ENCODE measurements at regions not wholly inside any gene's neighbourhood (a gene's known extent, or its start where the extent isn't known, plus 50 kb on each side); places are given as distances from the start of the nearest gene placed in this dataset.

DNA sequence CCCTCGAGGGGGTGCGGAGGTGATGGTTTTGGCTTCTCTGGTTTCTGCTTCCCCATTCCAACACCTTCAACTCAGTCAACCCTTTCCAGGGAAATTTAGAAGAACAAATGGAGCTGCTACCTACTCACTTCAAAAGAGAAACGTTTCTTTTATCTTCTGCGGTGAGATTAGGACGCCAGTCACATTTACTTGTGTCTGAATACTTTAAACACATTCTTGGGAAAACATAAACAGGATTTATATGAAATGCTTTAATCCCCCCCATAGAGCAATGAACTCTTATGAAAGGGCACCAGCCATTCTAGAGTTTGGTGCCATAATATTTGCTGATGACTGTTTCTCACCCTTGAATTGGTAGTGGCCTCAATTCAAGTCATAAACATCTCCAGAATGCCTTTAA, 253.2 kb upstream of the APCDD1 start:
- TF ChIP-seq EZH2 (IDR thresholded peaks at IDR 0.05; ENCODE audit: low read length) = no peak
- TF ChIP-seq, protein P1, sequence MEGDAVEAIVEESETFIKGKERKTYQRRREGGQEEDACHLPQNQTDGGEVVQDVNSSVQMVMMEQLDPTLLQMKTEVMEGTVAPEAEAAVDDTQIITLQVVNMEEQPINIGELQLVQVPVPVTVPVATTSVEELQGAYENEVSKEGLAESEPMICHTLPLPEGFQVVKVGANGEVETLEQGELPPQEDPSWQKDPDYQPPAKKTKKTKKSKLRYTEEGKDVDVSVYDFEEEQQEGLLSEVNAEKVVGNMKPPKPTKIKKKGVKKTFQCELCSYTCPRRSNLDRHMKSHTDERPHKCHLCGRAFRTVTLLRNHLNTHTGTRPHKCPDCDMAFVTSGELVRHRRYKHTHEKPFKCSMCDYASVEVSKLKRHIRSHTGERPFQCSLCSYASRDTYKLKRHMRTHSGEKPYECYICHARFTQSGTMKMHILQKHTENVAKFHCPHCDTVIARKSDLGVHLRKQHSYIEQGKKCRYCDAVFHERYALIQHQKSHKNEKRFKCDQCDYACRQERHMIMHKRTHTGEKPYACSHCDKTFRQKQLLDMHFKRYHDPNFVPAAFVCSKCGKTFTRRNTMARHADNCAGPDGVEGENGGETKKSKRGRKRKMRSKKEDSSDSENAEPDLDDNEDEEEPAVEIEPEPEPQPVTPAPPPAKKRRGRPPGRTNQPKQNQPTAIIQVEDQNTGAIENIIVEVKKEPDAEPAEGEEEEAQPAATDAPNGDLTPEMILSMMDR (optimal IDR thresholded peaks at IDR 0.05 in 1 of 3, IDR thresholded peaks at IDR 0.05 in 1 of 3, conservative IDR thresholded peaks at IDR 0.05 in 1 of 3; ENCODE audit: extremely low read depth in 1 of 3, insufficient read depth in 2 of 3, low read length in 3 of 3) = no peak
- no peaks in the 10 kb centered on the region for H3K9me1 ChIP-seq (ENCODE audit: control insufficient read depth, extremely low read depth, insufficient read depth, low read length)
- FAIRE-seq = no peak

DNA sequence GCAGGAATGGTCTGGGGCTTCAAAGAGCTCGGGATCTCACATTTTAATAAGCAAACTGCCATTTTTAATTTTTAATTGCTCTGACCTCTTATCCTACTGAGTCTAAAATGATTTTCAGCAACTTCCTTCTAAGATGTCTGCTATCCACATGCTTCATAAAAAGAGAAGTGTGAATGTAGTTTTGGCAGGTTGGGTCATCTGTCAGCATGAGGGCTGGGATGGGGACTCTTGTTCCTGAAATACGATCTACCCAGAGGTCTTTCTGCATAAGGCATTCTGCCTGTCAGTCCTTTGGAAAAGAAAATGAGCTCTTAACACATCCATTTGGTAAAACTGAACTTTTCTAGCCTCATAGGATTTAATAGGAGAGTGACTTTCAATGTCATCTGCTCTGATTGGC, 252.8 kb upstream of the APCDD1 start:
- DNase-seq (ENCODE audit: low read depth, low spot score) (no peak), FAIRE-seq (no peak)
- Histone ChIP-seq H3K4me1 (ENCODE audit: control insufficient read depth, extremely low read depth, insufficient read depth, low read length) (no peaks in the 10 kb centered on the region), H3K27me3 (ENCODE audit: control insufficient read depth, extremely low read depth, insufficient read depth, low read length) (no peaks in the 10 kb centered on the region), H3K9me3 (ENCODE audit: control insufficient read depth, low read depth, low read length) (no peaks in the 10 kb centered on the region), H3K27ac (ENCODE audit: control insufficient read depth, insufficient read depth, low read length) (no peak overlapping the region), H3K4me2 (ENCODE audit: control insufficient read depth, extremely low read depth, insufficient read depth, low read depth, low read length) (no peak overlapping the region), H4K20me1 (ENCODE audit: control insufficient read depth, extremely low read depth, insufficient read depth, low read length) (no peaks in the 10 kb centered on the region), H3K79me2 (ENCODE audit: control insufficient read depth, insufficient read depth, low read length) (no peaks in the 10 kb centered on the region), H3K9me1 (ENCODE audit: control insufficient read depth, extremely low read depth, insufficient read depth, low read length) (no peaks in the 10 kb centered on the region), H3K4me3 (ENCODE audit: control insufficient read depth in 2 of 3, extremely low read depth in 1 of 3, insufficient read depth in 2 of 3, low read depth in 1 of 3, low read length in 3 of 3) (no peak overlapping the region), H2AFZ (ENCODE audit: control insufficient read depth, low read length) (no peak overlapping the region), H3K36me3 (ENCODE audit: control insufficient read depth in 2 of 2, extremely low read depth in 1 of 2, insufficient read depth in 2 of 2, low read length in 2 of 2) (no peaks in the 10 kb centered on the region), H3K9ac (ENCODE audit: control insufficient read depth, extremely low read depth, insufficient read depth, low read length) (no peak overlapping the region)
- no peak for TF ChIP-seq EZH2 (IDR thresholded peaks at IDR 0.05; ENCODE audit: low read length)
- TF ChIP-seq, protein P1 (optimal IDR thresholded peaks at IDR 0.05 in 1 of 3, IDR thresholded peaks at IDR 0.05 in 1 of 3, conservative IDR thresholded peaks at IDR 0.05 in 1 of 3; ENCODE audit: extremely low read depth in 1 of 3, insufficient read depth in 2 of 3, low read length in 3 of 3) = no peak
- dilution Hi-C loops (cut with MboI; ENCODE audit: extremely low pct_ligation_motif_present, low sequenced_read_pairs) = no loop called here

More for the DNA sequence above, 253.2 kb upstream of the APCDD1 start:
- dilution Hi-C loops (cut with MboI; ENCODE audit: extremely low pct_ligation_motif_present, low sequenced_read_pairs) = no loop called here
- no peak overlapping the region for H2AFZ ChIP-seq (ENCODE audit: control insufficient read depth, low read length)
- DNase-seq (ENCODE audit: low read depth, low spot score) = no peak
- no peak overlapping the region for H3K27ac ChIP-seq (ENCODE audit: control insufficient read depth, insufficient read depth, low read length)
- no peaks in the 10 kb centered on the region for H3K36me3 ChIP-seq (ENCODE audit: control insufficient read depth in 2 of 2, extremely low read depth in 1 of 2, insufficient read depth in 2 of 2, low read length in 2 of 2)
- no peaks in the 10 kb centered on the region for H4K20me1 ChIP-seq (ENCODE audit: control insufficient read depth, extremely low read depth, insufficient read depth, low read length)
- H3K9ac ChIP-seq (ENCODE audit: control insufficient read depth, extremely low read depth, insufficient read depth, low read length) = no peak overlapping the region
- H3K27me3 ChIP-seq (ENCODE audit: control insufficient read depth, extremely low read depth, insufficient read depth, low read length) = no peaks in the 10 kb centered on the region
- no peaks in the 10 kb centered on the region for H3K4me1 ChIP-seq (ENCODE audit: control insufficient read depth, extremely low read depth, insufficient read depth, low read length)
- H3K4me2 ChIP-seq (ENCODE audit: control insufficient read depth, extremely low read depth, insufficient read depth, low read depth, low read length) = no peak overlapping the region
- no peak overlapping the region for H3K4me3 ChIP-seq (ENCODE audit: control insufficient read depth in 2 of 3, extremely low read depth in 1 of 3, insufficient read depth in 2 of 3, low read depth in 1 of 3, low read length in 3 of 3)
- H3K9me3 ChIP-seq (ENCODE audit: control insufficient read depth, low read depth, low read length) = no peaks in the 10 kb centered on the region
- H3K79me2 ChIP-seq (ENCODE audit: control insufficient read depth, insufficient read depth, low read length) = no peaks in the 10 kb centered on the region

Data from keratinocyte (primary cell).